ENCODE measurements at regions not wholly inside any gene's neighbourhood (a gene's known extent, or its start where the extent isn't known, plus 50 kb on each side); places are given as distances from the start of the nearest gene placed in this dataset.
A peak's percentile ranks its signal among the peaks of the same experiment; 100 is the strongest.

DNA sequence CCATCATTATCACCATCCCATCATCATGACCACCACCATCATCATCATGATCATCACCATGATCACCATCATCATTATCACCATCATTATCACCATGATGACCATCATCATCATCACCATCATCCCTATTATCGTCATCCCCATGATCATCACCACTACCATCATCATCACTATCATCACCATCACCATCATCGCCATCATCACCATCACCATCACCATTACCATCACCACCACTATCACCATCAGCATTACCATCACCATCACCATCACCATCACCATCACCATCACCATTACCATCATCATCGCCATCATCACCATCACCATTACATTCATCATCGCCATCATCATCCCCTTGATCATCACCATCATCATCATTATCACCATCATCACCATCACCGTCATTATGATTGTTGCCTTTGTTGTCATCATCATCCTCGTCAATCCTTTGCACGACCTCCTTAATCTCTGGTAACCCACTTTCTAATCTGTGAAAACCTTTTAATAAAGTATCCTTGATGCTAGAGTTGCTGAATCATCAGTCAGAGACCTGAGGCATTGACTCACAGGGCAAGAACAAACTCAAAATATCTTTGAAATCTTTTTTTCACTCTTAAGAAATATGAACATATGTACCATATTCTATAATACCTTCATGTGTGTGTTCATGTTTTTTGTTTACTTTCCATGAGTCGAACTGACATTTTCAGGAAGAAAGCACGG lies 116.3 kb upstream of the FOXF1 start:
- DNase-seq: no peak
- no peak for ATAC-seq
- WGBS, 2 donors: 79 to 85% methylated on average over 9 of the region's 9 CpGs
- no peak overlapping the region for H3K4me3 ChIP-seq
- no peaks in the 10 kb centered on the region for H3K9me3 ChIP-seq
- no peaks in the 10 kb centered on the region for H3K36me3 ChIP-seq
- TF ChIP-seq, protein P1, sequence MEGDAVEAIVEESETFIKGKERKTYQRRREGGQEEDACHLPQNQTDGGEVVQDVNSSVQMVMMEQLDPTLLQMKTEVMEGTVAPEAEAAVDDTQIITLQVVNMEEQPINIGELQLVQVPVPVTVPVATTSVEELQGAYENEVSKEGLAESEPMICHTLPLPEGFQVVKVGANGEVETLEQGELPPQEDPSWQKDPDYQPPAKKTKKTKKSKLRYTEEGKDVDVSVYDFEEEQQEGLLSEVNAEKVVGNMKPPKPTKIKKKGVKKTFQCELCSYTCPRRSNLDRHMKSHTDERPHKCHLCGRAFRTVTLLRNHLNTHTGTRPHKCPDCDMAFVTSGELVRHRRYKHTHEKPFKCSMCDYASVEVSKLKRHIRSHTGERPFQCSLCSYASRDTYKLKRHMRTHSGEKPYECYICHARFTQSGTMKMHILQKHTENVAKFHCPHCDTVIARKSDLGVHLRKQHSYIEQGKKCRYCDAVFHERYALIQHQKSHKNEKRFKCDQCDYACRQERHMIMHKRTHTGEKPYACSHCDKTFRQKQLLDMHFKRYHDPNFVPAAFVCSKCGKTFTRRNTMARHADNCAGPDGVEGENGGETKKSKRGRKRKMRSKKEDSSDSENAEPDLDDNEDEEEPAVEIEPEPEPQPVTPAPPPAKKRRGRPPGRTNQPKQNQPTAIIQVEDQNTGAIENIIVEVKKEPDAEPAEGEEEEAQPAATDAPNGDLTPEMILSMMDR (IDR thresholded peaks at IDR 0.05): no peak
- FAIRE-seq: no peak
- H3K27me3 ChIP-seq: no peaks in the 10 kb centered on the region
- intact Hi-C loops (cut with DNase I): no loop called here
- H3K4me1 ChIP-seq: no peaks in the 10 kb centered on the region
- H3K27ac ChIP-seq: no peak overlapping the region

DNA sequence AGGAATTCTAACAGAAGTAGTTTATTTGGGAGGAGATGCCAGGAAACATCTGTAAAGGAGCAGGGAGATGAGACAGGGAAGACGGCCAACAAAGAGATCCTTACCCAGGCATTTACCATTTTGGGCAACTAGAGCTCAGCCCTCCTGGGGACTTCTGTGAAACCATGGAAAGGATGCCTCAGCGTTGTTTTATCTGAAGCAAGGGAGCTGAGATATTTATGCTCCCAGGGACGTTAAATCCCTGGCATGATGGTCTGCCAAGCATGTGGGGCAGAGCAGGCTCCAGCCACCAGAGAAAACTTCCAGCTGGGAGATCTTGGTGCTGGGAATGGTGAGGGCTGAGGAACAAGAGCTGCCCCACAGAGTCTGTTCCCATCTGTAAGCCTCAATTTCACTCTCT lies 114.8 kb upstream of the FOXF1 start:
- no peak for DNase-seq
- FAIRE-seq: no peak
- ATAC-seq: no peak
- Histone ChIP-seq H3K27ac (no peak overlapping the region), H3K4me1 (no peaks in the 10 kb centered on the region), H3K4me3 (no peak overlapping the region), H3K9me3 (no peaks in the 10 kb centered on the region), H3K27me3 (no peaks in the 10 kb centered on the region), H3K36me3 (no peaks in the 10 kb centered on the region)
- WGBS, 2 donors: 41 to 44% methylated on average over 3 of the region's 3 CpGs
- TF ChIP-seq, protein P1 (IDR thresholded peaks at IDR 0.05): no peak
- intact Hi-C loops (cut with DNase I): no loop called here

DNA sequence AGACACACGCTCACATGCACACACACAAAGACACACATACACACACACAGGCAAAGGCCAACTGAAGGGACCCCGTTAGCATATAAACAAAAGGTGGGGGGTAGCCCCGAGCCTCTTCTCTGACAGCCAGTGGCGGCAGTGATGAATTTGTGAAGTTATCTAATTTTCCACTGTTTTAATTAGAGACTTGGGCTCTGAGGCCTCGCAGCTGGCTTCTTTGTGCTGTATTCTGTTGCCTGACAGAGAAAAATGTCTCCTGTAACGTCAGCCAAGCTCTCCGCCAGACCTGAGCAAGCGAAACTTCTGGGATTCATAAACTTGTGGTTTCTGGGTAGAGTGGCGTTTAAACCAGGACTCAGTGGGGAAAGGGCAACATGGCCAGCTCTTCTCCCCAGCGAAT lies 113.9 kb upstream of the FOXF1 start:
- 29 to 38% methylated on average over 10 of the region's 10 CpGs for WGBS, 2 donors
- DNase-seq (no peak), ATAC-seq (peak in 1 of 4 donors; percentile 42), FAIRE-seq (no peak)
- Histone ChIP-seq H3K9me3 (no peaks in the 10 kb centered on the region), H3K4me1 (no peaks in the 10 kb centered on the region), H3K27me3 (no peaks in the 10 kb centered on the region), H3K4me3 (no peak overlapping the region), H3K27ac (no peak overlapping the region), H3K36me3 (no peaks in the 10 kb centered on the region)
- TF ChIP-seq, protein P1 (IDR thresholded peaks at IDR 0.05): no peak
- intact Hi-C loops (cut with DNase I): no loop called here

DNA sequence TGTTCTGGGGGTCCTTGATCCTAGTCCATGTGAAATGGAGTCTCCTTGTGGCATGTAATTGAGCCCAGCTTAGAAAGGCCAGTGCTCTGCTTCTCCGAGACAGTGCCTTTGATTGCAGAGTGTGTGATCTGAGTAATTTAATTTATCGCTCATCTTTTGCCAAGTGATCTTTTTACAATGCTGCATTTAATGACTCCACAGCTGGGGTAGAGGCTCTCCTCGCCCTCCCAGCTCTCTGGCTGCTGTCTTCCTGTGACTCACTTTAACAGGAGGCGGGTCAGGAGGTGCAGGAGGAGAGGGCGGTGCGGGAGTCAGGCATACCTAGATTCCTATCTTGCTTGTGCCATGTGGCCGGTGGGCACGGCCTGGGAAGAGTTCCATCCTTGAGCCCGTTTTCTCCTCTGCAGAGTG lies 113.4 kb upstream of the FOXF1 start:
- intact Hi-C loops (cut with DNase I): no loop called here
- FAIRE-seq (peak; percentile 13), ATAC-seq (peak in 2 of 4 donors; percentile 36 to 56), DNase-seq (no peak)
- H3K36me3 ChIP-seq: no peaks in the 10 kb centered on the region
- no peaks in the 10 kb centered on the region for H3K27me3 ChIP-seq
- TF ChIP-seq, protein P1 (IDR thresholded peaks at IDR 0.05): no peak
- no peak overlapping the region for H3K27ac ChIP-seq
- no peaks in the 10 kb centered on the region for H3K4me1 ChIP-seq
- H3K4me3 ChIP-seq: no peak overlapping the region
- 52 to 67% methylated on average over 9 of the region's 9 CpGs for WGBS, 2 donors
- H3K9me3 ChIP-seq: no peaks in the 10 kb centered on the region

DNA sequence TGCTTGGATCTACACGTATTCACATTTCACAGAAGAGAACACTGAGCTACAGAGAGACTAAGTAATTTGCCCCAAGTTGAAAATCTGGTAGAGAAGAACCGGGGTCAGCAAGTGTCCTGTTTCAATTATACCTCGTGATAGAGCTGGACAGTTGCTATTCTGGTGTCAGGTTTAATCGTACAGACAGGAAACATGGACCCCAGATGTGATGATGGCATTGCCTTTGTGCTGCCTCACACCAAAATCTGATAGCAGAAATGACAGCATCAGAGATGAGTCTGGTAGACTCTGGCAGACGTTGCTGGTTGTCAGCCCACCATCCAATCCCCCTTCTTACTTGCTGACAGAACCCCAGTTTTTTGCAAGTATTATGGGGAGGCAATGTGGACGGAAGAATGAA lies 112.1 kb upstream of the FOXF1 start:
- no peak overlapping the region for H3K4me3 ChIP-seq
- H3K36me3 ChIP-seq: no peaks in the 10 kb centered on the region
- DNase-seq (no peak), FAIRE-seq (no peak), ATAC-seq (no peak)
- no peak overlapping the region for H3K27ac ChIP-seq
- H3K9me3 ChIP-seq: no peaks in the 10 kb centered on the region
- H3K27me3 ChIP-seq: no peaks in the 10 kb centered on the region
- no peaks in the 10 kb centered on the region for H3K4me1 ChIP-seq
- intact Hi-C loops (cut with DNase I): no loop called here
- TF ChIP-seq, protein P1 (IDR thresholded peaks at IDR 0.05): no peak
- WGBS, 2 donors: 52 to 72% methylated on average over 6 of the region's 6 CpGs

Data from pancreas (tissue), 10 donors.